Naive thymus-derived CD4-positive, alpha-beta T cell (primary cell): ENCODE measurements at regions not wholly inside any gene's neighbourhood (a gene's known extent, or its start where the extent isn't known, plus 50 kb on each side); places are given as distances from the start of the nearest gene placed in this dataset.

ENCODE experiments used
- ATAC-seq: fragments of 150-1000 bp; cut with Tn5 transposase; 2 replicates; pipeline ENCODE4 v1.10.0; 2021; ENCODE audit warnings: mild to moderate bottlenecking, moderate library complexity
- CTCF ChIA-PET: fragments of 350-600 bp; sonication (Branson Sonifier 250); formaldehyde crosslinking; loops from one replicate; lab custom pipeline; 2021; ENCODE audit warnings: antibody characterized with exemption; lab: Charles Lee
- POLR2A ChIA-PET: fragments of 350-600 bp; sonication (Branson Sonifier 250); formaldehyde crosslinking; loops from one replicate; lab custom pipeline; 2021; ENCODE audit warnings: antibody characterized with exemption, inconsistent platforms; lab: Charles Lee
- DNase-seq, 9 donors: peaks; one replicate each; pipeline versions ENCODE4 v3.0.0 to v3.0.0-alpha.2; 2020 to 2022; ENCODE audit warnings: mixed read lengths in 1 of 9
- H3K27ac ChIP-seq: one replicate; pipeline ENCODE4 v1.7.0; 2013; ENCODE audit warnings: mild to moderate bottlenecking, low read depth, low read length, moderate library complexity
- H3K27me3 ChIP-seq, 2 donors: one replicate each; pipeline ENCODE4 v1.7.0; 2013; ENCODE audit warnings: low read length in 2 of 2, mild to moderate bottlenecking in 2 of 2, moderate library complexity in 2 of 2; ENCODE audit not compliant: control insufficient read depth in 2 of 2, insufficient read depth in 2 of 2
- H3K36me3 ChIP-seq, 3 experiments: 1 replicate in 2 of 3; 2 replicates in 1 of 3; pipeline ENCODE4 v1.7.0; 2013; ENCODE audit warnings: low read length in 3 of 3, mild to moderate bottlenecking in 3 of 3, moderate library complexity in 1 of 3; ENCODE audit not compliant: insufficient read depth in 3 of 3, control insufficient read depth in 2 of 3
- H3K4me1 ChIP-seq, 2 donors: one replicate each; pipeline ENCODE4 v1.7.0; 2013; ENCODE audit warnings: low read length in 2 of 2, mild to moderate bottlenecking in 2 of 2, moderate library complexity in 1 of 2; ENCODE audit not compliant: control insufficient read depth in 2 of 2, insufficient read depth in 2 of 2
- H3K4me3 ChIP-seq: 2 replicates; pipeline ENCODE4 v1.7.0; 2013; ENCODE audit warnings: mild to moderate bottlenecking, low read length
- H3K9me3 ChIP-seq, 3 experiments: 1 replicate in 2 of 3; 2 replicates in 1 of 3; pipeline ENCODE4 v1.7.0; 2013; ENCODE audit warnings: low read length in 3 of 3; ENCODE audit not compliant: control insufficient read depth in 2 of 3
- H3K27ac Mint-ChIP-seq, 9 donors: one replicate each; pipeline ENCODE4 v1.8.0; 2020 to 2022; ENCODE audit warnings: mixed read lengths in 9 of 9, mild to moderate bottlenecking in 8 of 9, moderate library complexity in 5 of 9, inconsistent platforms in 2 of 9
- H3K27me3 Mint-ChIP-seq, 5 donors: one replicate each; pipeline ENCODE4 v1.8.0; 2021 to 2022; ENCODE audit warnings: mixed read lengths in 5 of 5, mild to moderate bottlenecking in 1 of 5
- H3K36me3 Mint-ChIP-seq, 5 donors: one replicate each; pipeline ENCODE4 v1.8.0; 2020 to 2022; ENCODE audit warnings: mixed read lengths in 5 of 5, mild to moderate bottlenecking in 3 of 5, inconsistent platforms in 1 of 5
- H3K4me1 Mint-ChIP-seq, 7 donors: one replicate each; pipeline ENCODE4 v1.8.0; 2020 to 2022; ENCODE audit warnings: mixed read lengths in 7 of 7, mild to moderate bottlenecking in 3 of 7, inconsistent platforms in 1 of 7
- H3K4me3 Mint-ChIP-seq, 10 donors: one replicate each; pipeline ENCODE4 v1.8.0; 2020 to 2022; ENCODE audit warnings: mild to moderate bottlenecking in 10 of 10, mixed read lengths in 10 of 10, moderate library complexity in 6 of 10, inconsistent platforms in 2 of 10
- H3K9me3 Mint-ChIP-seq, 11 donors: one replicate each; pipeline ENCODE4 v1.8.0; 2020 to 2022; ENCODE audit warnings: mixed read lengths in 11 of 11, mild to moderate bottlenecking in 4 of 11, inconsistent platforms in 1 of 11, moderate library complexity in 1 of 11
- intact Hi-C, 2 donors: fragments of 100-400 bp; cut with micrococcal nuclease; formaldehyde crosslinking; loops; one replicate each; pipeline ENCODE4 v1.15.1; 2023

- CTCF ChIA-PET = interaction anchor here (0.8 kb wide), 1 partner anchor 14 kb away, joined by 4 read pairs; no protein-coding TSS in a partner anchor
- H3K4me3 Mint-ChIP-seq = no peak overlapping the region
- intact Hi-C loops = no loop called here
- H3K9me3 Mint-ChIP-seq = peaks cover 0 to 8% (median 0%) of the 10 kb centered on the region in 11 donors
- H3K27ac ChIP-seq = no peak overlapping the region
- H3K36me3 ChIP-seq = no peaks in the 10 kb centered on the region
- no peaks in the 10 kb centered on the region for H3K36me3 Mint-ChIP-seq
- H3K27me3 ChIP-seq = no peaks in the 10 kb centered on the region
- no peaks in the 10 kb centered on the region for H3K27me3 Mint-ChIP-seq
- H3K4me3 ChIP-seq = no peak overlapping the region
- H3K4me1 Mint-ChIP-seq = no peaks in the 10 kb centered on the region
- POLR2A ChIA-PET = no interaction called here
- DNase-seq (no peak), ATAC-seq (no peak)
- H3K27ac Mint-ChIP-seq = no peak overlapping the region
- peaks cover 0 to 3% (median 0%) of the 10 kb centered on the region in 3 experiments for H3K9me3 ChIP-seq
- H3K4me1 ChIP-seq = no peaks in the 10 kb centered on the region
Observed at GRCh38 chr16:51951668-51952298, 595.2 kb downstream of the TOX3 start.

- no peaks in the 10 kb centered on the region for H3K36me3 ChIP-seq
- H3K4me3 Mint-ChIP-seq = no peak overlapping the region
- no peak for ATAC-seq
- POLR2A ChIA-PET = no interaction called here
- intact Hi-C loops = no loop called here
- CTCF ChIA-PET = no interaction called here
- H3K27me3 Mint-ChIP-seq = no peaks in the 10 kb centered on the region
- H3K9me3 ChIP-seq = peaks cover 0 to 3% (median 0%) of the 10 kb centered on the region in 3 experiments
- no peak for DNase-seq
- H3K27me3 ChIP-seq = no peaks in the 10 kb centered on the region
- no peaks in the 10 kb centered on the region for H3K4me1 Mint-ChIP-seq
- H3K4me3 ChIP-seq = no peak overlapping the region
- no peak overlapping the region for H3K27ac Mint-ChIP-seq
- no peak overlapping the region for H3K27ac ChIP-seq
- peaks cover 0 to 5% (median 0%) of the 10 kb centered on the region in 11 donors for H3K9me3 Mint-ChIP-seq
- no peaks in the 10 kb centered on the region for H3K4me1 ChIP-seq
- no peaks in the 10 kb centered on the region for H3K36me3 Mint-ChIP-seq
Observed at GRCh38 chr16:51950118-51950780, 596.7 kb downstream of the TOX3 start.

GRCh38 chr16:51949282-51949681 lies 597.7 kb downstream of the TOX3 start:
- ATAC-seq (no peak), DNase-seq (no peak)
- no peaks in the 10 kb centered on the region for H3K36me3 ChIP-seq
- Mint-ChIP-seq H3K27ac (no peak overlapping the region), H3K4me1 (no peaks in the 10 kb centered on the region), H3K9me3 (peaks cover 0 to 5% (median 0%) of the 10 kb centered on the region in 11 donors), H3K36me3 (no peaks in the 10 kb centered on the region), H3K27me3 (no peaks in the 10 kb centered on the region), H3K4me3 (no peak overlapping the region)
- CTCF ChIA-PET = no interaction called here
- no peaks in the 10 kb centered on the region for H3K4me1 ChIP-seq
- H3K4me3 ChIP-seq = no peak overlapping the region
- POLR2A ChIA-PET = no interaction called here
- intact Hi-C loops = no loop called here
- no peak overlapping the region for H3K27ac ChIP-seq
- H3K9me3 ChIP-seq = peaks cover 0 to 3% (median 0%) of the 10 kb centered on the region in 3 experiments
- no peaks in the 10 kb centered on the region for H3K27me3 ChIP-seq

GRCh38 chr16:51941412-51941811 lies 605.5 kb downstream of the TOX3 start:
- no peaks in the 10 kb centered on the region for H3K4me1 ChIP-seq
- intact Hi-C loops = no loop called here
- Mint-ChIP-seq H3K9me3 (peaks cover 0 to 34% (median 7%) of the 10 kb centered on the region in 11 donors), H3K27me3 (no peaks in the 10 kb centered on the region), H3K4me3 (no peak overlapping the region), H3K36me3 (peaks cover 0 to 5% (median 0%) of the 10 kb centered on the region in 5 donors), H3K27ac (no peak overlapping the region), H3K4me1 (no peaks in the 10 kb centered on the region)
- H3K9me3 ChIP-seq = no peaks in the 10 kb centered on the region
- DNase-seq (no peak), ATAC-seq (no peak)
- H3K27me3 ChIP-seq = no peaks in the 10 kb centered on the region
- H3K27ac ChIP-seq = no peak overlapping the region
- ChIA-PET CTCF (interaction anchor here (0.6 kb wide), 1 partner anchor 63 kb away, joined by 3 read pairs; no protein-coding TSS in a partner anchor), POLR2A (no interaction called here)
- no peaks in the 10 kb centered on the region for H3K36me3 ChIP-seq
- no peak overlapping the region for H3K4me3 ChIP-seq

GRCh38 chr16:51940183-51940582 lies 606.8 kb downstream of the TOX3 start:
- Histone ChIP-seq H3K4me1 (no peaks in the 10 kb centered on the region), H3K9me3 (no peaks in the 10 kb centered on the region), H3K36me3 (no peaks in the 10 kb centered on the region), H3K27me3 (no peaks in the 10 kb centered on the region), H3K27ac (no peak overlapping the region), H3K4me3 (no peak overlapping the region)
- Mint-ChIP-seq H3K4me3 (no peak overlapping the region), H3K27ac (no peak overlapping the region), H3K4me1 (no peaks in the 10 kb centered on the region), H3K36me3 (peaks cover 0 to 5% (median 0%) of the 10 kb centered on the region in 5 donors), H3K27me3 (no peaks in the 10 kb centered on the region), H3K9me3 (peaks cover 0 to 35% (median 7%) of the 10 kb centered on the region in 11 donors)
- DNase-seq (no peak), ATAC-seq (no peak)
- intact Hi-C loops = no loop called here
- ChIA-PET CTCF (no interaction called here), POLR2A (no interaction called here)

- intact Hi-C loops = no loop called here
- DNase-seq (no peak), ATAC-seq (no peak)
- Mint-ChIP-seq H3K36me3 (peaks cover 0 to 5% (median 0%) of the 10 kb centered on the region in 5 donors), H3K4me1 (no peaks in the 10 kb centered on the region), H3K9me3 (peaks cover 0 to 35% (median 8%) of the 10 kb centered on the region in 11 donors), H3K27ac (no peak overlapping the region), H3K27me3 (no peaks in the 10 kb centered on the region), H3K4me3 (no peak overlapping the region)
- no peak overlapping the region for H3K4me3 ChIP-seq
- no peaks in the 10 kb centered on the region for H3K9me3 ChIP-seq
- H3K4me1 ChIP-seq = no peaks in the 10 kb centered on the region
- CTCF ChIA-PET = no interaction called here
- no peaks in the 10 kb centered on the region for H3K27me3 ChIP-seq
- H3K36me3 ChIP-seq = no peaks in the 10 kb centered on the region
- H3K27ac ChIP-seq = no peak overlapping the region
- POLR2A ChIA-PET = no interaction called here
Observed at GRCh38 chr16:51939378-51939871, 607.5 kb downstream of the TOX3 start.
